SW 1271 (cell line): ENCODE measurements at regions not wholly inside any gene's neighbourhood (a gene's known extent, or its start where the extent isn't known, plus 50 kb on each side); places are given as distances from the start of the nearest gene placed in this dataset.
"Not testable (repeated sequence)": the region's sequence is repeated elsewhere in the genome, so short reads cannot be mapped to it uniquely, and the experiment has no call there.

Experiments
- DNase-seq, 2 experiments: peaks; one replicate each; lab custom pipeline; 2025; lab: John Stamatoyannopoulos, UW

- DNase-seq: no peak
Measured at GRCh38 chr13:80499536-80500290, 158.8 kb upstream of the SPRY2 start.

- DNase-seq: no peak
Measured at GRCh38 chr13:80498433-80498832, 157.5 kb upstream of the SPRY2 start.

GRCh38 chr13:80497978-80498377 is 157.1 kb upstream of the SPRY2 start:
- no peak for DNase-seq

- no peak for DNase-seq
Measured at GRCh38 chr13:80497439-80497838, 156.5 kb upstream of the SPRY2 start.

- DNase-seq: no peak
Measured at GRCh38 chr13:80496721-80497397, 155.9 kb upstream of the SPRY2 start.

GRCh38 chr13:80490491-80490943 is 149.6 kb upstream of the SPRY2 start:
- not testable (repeated sequence) for DNase-seq

GRCh38 chr13:80486402-80486801 is 145.5 kb upstream of the SPRY2 start:
- no peak for DNase-seq

GRCh38 chr13:80483157-80483556 is 142.2 kb upstream of the SPRY2 start:
- no peak for DNase-seq

- DNase-seq: no peak
Measured at GRCh38 chr13:80481588-80481987, 140.7 kb upstream of the SPRY2 start.

- DNase-seq: no peak
Measured at GRCh38 chr13:80477661-80478443, 136.9 kb upstream of the SPRY2 start.

- no peak for DNase-seq
Measured at GRCh38 chr13:80476953-80477352, 136.0 kb upstream of the SPRY2 start.

GRCh38 chr13:80475718-80476117 is 134.8 kb upstream of the SPRY2 start:
- DNase-seq: no peak

- no peak for DNase-seq
Measured at GRCh38 chr13:80473695-80474094, 132.8 kb upstream of the SPRY2 start.

- peak in 1 of 2 experiments; percentile 21 for DNase-seq
Measured at GRCh38 chr13:80469853-80470381, 129.0 kb upstream of the SPRY2 start.

GRCh38 chr13:80469105-80469852 is 128.4 kb upstream of the SPRY2 start:
- no peak for DNase-seq

GRCh38 chr13:80465321-80465720 is 124.4 kb upstream of the SPRY2 start:
- DNase-seq: no peak

GRCh38 chr13:80463673-80464352 is 122.9 kb upstream of the SPRY2 start:
- DNase-seq: no peak

- DNase-seq: no peak
Measured at GRCh38 chr13:80462567-80462966, 121.6 kb upstream of the SPRY2 start.

GRCh38 chr13:80462037-80462436 is 121.1 kb upstream of the SPRY2 start:
- no peak for DNase-seq

GRCh38 chr13:80458543-80458942 is 117.6 kb upstream of the SPRY2 start:
- DNase-seq: no peak

GRCh38 chr13:80454245-80454644 is 113.3 kb upstream of the SPRY2 start:
- no peak for DNase-seq
